ENCODE measurements at regions not wholly inside any gene's neighbourhood (a gene's known extent, or its start where the extent isn't known, plus 50 kb on each side); places are given as distances from the start of the nearest gene placed in this dataset.

GRCh38 chr6:44659726-44660125 lies 272.2 kb downstream of the CDC5L start:
- no peak for TF ChIP-seq CTCF (IDR thresholded peaks at IDR 0.05; ENCODE audit: insufficient read depth, low read length)
- no peak for DNase-seq (ENCODE audit: low read depth)

GRCh38 chr6:44660561-44661220 lies 273.2 kb downstream of the CDC5L start:
- DNase-seq (ENCODE audit: low read depth): no peak
- no peak overlapping the region for H3K4me3 ChIP-seq (ENCODE audit: low read depth, low read length)
- TF ChIP-seq CTCF (IDR thresholded peaks at IDR 0.05; ENCODE audit: insufficient read depth, low read length): no peak

More at GRCh38 chr6:44659726-44660125, 272.2 kb downstream of the CDC5L start:
- no peak overlapping the region for H3K4me3 ChIP-seq (ENCODE audit: low read depth, low read length)

GRCh38 chr6:44661221-44662008 lies 273.9 kb downstream of the CDC5L start:
- H3K4me3 ChIP-seq (ENCODE audit: low read depth, low read length): no peak overlapping the region
- no peak for TF ChIP-seq CTCF (IDR thresholded peaks at IDR 0.05; ENCODE audit: insufficient read depth, low read length)
- DNase-seq (ENCODE audit: low read depth): no peak

GRCh38 chr6:44662461-44663121 lies 275.1 kb downstream of the CDC5L start:
- no peak for DNase-seq (ENCODE audit: low read depth)
- no peak for TF ChIP-seq CTCF (IDR thresholded peaks at IDR 0.05; ENCODE audit: insufficient read depth, low read length)
- H3K4me3 ChIP-seq (ENCODE audit: low read depth, low read length): no peak overlapping the region

- no peak overlapping the region for H3K4me3 ChIP-seq (ENCODE audit: low read depth, low read length)
- TF ChIP-seq CTCF (IDR thresholded peaks at IDR 0.05; ENCODE audit: insufficient read depth, low read length): no peak
- no peak for DNase-seq (ENCODE audit: low read depth)
Observed at GRCh38 chr6:44663860-44664634, 276.5 kb downstream of the CDC5L start.

GRCh38 chr6:44664716-44665115 lies 277.2 kb downstream of the CDC5L start:
- H3K4me3 ChIP-seq (ENCODE audit: low read depth, low read length): no peak overlapping the region
- DNase-seq (ENCODE audit: low read depth): no peak
- TF ChIP-seq CTCF (IDR thresholded peaks at IDR 0.05; ENCODE audit: insufficient read depth, low read length): no peak
